Muscle of back (tissue), 3 donors: ENCODE measurements at regions not wholly inside any gene's neighbourhood (a gene's known extent, or its start where the extent isn't known, plus 50 kb on each side); places are given as distances from the start of the nearest gene placed in this dataset.
"Not testable (repeated sequence)": the region's sequence is repeated elsewhere in the genome, so short reads cannot be mapped to it uniquely, and the experiment has no call there.

Experiments
- DNase-seq, 3 donors: peaks; one replicate each; pipeline versions ENCODE4 v3.0.0 to v3.0.0-alpha.2; 2013

- DNase-seq: peak in 2 of 3 donors; percentile 7 to 59
These were observed 754.1 kb downstream of the PCDH7 start for GRCh38 chr4:31474221-31474620.

- DNase-seq: no peak
These were observed 762.5 kb downstream of the PCDH7 start for GRCh38 chr4:31482691-31483090.

GRCh38 chr4:31499216-31499615, 779.0 kb downstream of the PCDH7 start:
- DNase-seq: not testable (repeated sequence)

DNA sequence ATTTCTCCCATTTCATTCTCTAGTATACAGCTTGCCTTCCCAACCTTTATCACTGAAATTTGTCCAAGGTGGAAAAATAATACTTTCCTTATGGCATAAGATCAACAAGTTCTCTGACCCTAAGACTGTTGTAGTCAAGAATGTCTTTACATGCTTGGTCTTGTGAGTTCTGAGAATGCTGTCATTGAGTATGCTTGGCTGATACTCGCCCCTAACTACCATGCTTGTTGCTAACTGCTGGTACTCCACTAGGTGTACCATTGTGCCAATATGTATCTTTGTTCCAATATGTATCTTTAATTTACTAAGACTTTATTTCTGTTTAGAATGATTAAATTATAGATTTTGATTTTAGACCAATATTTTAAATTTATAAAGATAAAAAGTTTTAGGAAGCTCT, 796.4 kb downstream of the PCDH7 start:
- DNase-seq: no peak

DNA sequence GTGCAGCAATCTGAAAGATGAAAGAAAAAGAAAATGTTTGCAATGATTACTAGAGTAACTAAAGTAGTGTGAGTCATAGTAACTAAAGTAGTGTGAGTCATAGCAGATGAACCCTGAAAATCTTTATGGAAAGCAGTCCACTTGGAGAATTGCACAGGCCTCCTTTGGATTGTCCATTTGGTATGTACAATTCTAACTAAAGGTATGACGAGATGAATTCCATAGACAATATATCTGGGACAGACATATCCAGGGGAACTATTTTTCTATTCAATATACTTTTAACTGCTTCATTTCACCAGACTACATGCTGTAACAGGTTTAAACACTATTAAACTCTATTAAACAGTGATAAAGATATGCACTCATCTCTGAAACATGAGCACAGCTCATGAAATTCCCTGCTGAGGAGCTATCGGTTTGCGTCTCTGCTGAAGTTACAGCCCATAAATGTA, 798.7 kb downstream of the PCDH7 start:
- DNase-seq: peak in 1 of 3 donors; percentile 7

GRCh38 chr4:31530555-31530954, 810.4 kb downstream of the PCDH7 start:
- DNase-seq: no peak

GRCh38 chr4:31538877-31539276, 818.7 kb downstream of the PCDH7 start:
- no peak for DNase-seq

DNA sequence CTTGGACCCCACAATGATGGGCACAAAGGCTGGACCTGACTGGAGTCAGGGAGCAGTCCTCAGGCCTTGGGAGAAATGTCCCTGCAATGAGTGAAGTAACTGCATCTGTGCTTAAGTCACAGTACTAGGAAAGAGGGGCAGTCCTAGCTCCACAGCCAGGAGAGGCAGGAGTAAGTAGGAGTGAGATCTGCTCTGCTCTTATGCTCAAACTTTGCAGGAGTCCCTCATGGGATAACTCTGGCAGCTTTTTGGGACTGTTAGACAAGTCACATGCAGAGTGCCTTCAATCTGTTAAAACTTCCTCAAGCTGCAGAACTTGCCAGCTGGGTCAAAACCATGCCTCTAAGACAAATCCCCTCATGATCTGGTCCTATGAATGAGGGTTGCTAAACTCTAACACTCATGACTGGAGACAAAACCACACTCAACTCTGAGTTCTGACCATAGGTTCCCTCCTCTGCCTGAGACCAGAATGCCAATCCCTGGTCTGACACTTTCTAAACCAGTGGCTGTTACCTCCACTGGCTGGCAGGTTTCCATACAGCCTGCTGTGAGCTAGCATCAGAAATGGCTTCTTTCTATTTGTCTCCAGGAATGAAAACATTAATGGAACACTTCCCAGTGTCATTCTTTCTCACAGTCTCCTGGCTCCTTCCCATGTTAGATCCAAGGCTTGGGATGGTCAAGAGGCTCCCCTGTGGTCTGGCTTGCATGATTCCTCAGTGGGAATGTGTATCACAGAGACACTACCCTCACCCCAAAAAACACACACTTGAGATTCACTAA, 819.3 kb downstream of the PCDH7 start:
- peak in 1 of 3 donors; percentile 35 for DNase-seq

- no peak for DNase-seq
These were observed 825.2 kb downstream of the PCDH7 start for GRCh38 chr4:31545330-31545729.

DNA sequence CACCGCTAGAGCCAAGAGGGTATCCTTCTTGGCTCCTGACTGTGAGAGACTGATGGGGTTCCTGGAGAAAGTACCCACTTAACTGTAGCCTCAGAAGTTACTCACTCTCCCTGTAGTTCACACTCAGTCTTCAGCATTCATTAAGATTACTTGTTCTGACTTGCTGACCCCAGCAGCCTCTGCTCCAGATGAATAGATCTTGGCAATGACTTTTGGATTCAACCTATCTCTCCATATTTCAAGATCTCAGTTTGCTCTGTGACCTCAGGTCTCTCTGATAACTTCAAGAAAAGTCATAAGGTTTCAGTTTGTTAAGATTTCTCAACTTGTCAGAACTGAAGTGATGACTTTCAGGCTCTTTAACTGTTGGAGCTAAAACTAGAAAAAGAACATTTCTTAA, 825.6 kb downstream of the PCDH7 start:
- DNase-seq: no peak

- peak in 2 of 3 donors; percentile 20 to 59 for DNase-seq
These were observed 827.9 kb downstream of the PCDH7 start for GRCh38 chr4:31548021-31548420.

- no peak for DNase-seq
These were observed 828.7 kb downstream of the PCDH7 start for GRCh38 chr4:31548823-31549222.

GRCh38 chr4:31549256-31549655, 829.1 kb downstream of the PCDH7 start:
- no peak for DNase-seq

GRCh38 chr4:31557437-31557836, 837.3 kb downstream of the PCDH7 start:
- DNase-seq: no peak

- DNase-seq: no peak
These were observed 853.4 kb downstream of the PCDH7 start for GRCh38 chr4:31573554-31573953.

GRCh38 chr4:31575504-31575903, 855.3 kb downstream of the PCDH7 start:
- no peak for DNase-seq

GRCh38 chr4:31580843-31581242, 860.7 kb downstream of the PCDH7 start:
- no peak for DNase-seq

- no peak for DNase-seq
These were observed 865.3 kb downstream of the PCDH7 start for GRCh38 chr4:31585503-31585902.

DNA sequence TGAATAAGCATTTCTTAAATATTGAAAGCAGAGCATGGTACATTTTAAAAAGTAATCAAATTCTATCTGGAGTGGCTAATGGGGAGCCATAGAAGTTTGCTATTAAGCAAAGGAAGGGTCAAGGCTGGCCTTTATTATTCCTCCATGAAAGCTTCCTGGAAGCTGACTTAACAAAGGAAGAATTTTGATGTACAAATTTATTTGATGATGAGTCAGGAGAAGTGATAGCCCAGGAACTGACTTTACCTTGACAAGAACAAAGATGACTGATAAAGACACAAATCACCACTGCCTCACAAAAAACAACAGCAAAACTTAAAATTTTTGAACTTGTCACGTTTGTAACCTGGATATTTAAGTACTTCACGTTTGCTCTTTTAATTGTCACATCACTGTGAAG, 872.1 kb downstream of the PCDH7 start:
- DNase-seq: no peak

- peak in 2 of 3 donors; percentile 11 to 17 for DNase-seq
These were observed 875.3 kb downstream of the PCDH7 start for GRCh38 chr4:31595496-31595895.

DNA sequence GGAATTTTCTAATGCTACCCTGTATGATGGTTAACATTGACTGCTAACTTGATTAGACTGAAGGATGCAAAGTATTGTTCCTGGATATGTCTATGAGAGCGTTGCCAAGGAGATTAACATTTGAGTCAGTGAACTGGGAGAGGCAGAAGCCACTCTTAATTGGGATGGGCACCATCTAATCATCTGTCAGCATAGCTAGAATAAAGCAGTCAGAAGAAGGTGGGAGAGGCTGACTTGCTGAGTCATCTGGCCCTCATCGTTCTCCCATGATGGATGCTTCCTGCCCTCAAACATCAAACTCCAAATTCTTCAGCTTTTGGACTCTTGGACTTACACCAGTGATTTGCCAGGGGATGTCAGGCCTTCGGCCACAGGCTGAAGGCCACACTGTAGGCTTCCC, 878.5 kb downstream of the PCDH7 start:
- DNase-seq: no peak

DNA sequence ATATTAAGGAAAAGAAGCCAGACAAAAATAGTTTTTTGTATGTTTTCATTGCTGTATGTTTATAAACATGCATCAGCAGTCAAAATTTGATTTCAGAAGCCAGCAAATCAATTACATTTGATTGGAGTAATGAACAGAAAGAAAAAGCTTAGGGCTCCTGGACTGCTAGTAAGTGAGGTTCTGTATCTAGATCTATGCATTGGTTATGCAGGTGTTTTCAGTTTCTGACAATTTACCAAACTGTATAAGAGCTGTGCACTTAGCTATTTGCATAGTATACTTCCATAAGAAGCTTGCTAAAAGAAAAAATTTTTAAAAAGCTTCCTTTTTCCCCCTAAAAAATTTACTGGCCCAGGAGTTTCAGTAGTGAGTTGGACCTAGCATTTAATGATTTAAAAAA, 881.6 kb downstream of the PCDH7 start:
- no peak for DNase-seq

GRCh38 chr4:31613946-31614623, 893.9 kb downstream of the PCDH7 start:
- no peak for DNase-seq
